ENCODE measurements at regions not wholly inside any gene's neighbourhood (a gene's known extent, or its start where the extent isn't known, plus 50 kb on each side); places are given as distances from the start of the nearest gene placed in this dataset.

DNA sequence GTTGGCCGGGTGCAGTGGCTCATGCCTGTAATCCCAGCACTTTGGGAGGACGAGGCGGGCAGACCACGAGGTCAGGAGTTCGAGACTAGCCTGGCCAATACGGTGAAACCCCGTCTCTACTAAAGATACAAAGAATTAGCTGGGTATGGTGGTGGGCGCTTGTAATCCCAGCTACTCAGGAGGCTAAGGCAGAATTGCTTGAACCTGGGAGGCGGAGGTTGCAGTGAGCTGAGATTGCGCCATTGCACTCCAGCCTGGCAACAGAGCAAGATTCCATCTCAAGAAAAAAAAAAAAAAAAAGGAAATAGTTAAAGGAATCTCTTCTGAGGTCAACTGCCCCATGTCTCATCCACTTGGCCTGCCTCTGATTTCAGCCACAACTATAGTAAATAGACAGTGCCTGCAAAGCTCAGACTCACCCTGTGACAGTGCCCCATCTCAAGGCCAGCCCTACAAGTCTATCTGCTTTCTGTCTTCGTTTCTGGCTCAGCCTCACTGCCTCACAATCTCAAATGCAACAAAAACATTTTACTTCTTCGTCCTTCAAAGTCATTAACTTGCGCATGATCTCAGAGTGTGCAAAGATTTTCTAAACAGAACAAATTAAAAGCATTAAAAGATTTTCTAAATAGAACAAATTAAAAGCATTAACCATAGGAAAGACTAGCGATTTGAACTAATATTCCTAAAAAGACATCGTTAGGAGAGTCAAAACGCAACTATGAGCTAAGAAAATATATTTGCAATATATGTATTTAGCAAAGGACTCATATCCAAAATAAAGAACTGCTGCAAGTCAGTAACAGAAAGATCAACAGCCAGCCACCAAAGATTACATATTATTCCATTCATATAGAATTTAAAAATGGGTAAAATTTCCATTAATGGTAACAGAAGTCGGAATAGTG lies 65.0 kb upstream of the PRDX6 start:
- TF ChIP-seq, protein P1, sequence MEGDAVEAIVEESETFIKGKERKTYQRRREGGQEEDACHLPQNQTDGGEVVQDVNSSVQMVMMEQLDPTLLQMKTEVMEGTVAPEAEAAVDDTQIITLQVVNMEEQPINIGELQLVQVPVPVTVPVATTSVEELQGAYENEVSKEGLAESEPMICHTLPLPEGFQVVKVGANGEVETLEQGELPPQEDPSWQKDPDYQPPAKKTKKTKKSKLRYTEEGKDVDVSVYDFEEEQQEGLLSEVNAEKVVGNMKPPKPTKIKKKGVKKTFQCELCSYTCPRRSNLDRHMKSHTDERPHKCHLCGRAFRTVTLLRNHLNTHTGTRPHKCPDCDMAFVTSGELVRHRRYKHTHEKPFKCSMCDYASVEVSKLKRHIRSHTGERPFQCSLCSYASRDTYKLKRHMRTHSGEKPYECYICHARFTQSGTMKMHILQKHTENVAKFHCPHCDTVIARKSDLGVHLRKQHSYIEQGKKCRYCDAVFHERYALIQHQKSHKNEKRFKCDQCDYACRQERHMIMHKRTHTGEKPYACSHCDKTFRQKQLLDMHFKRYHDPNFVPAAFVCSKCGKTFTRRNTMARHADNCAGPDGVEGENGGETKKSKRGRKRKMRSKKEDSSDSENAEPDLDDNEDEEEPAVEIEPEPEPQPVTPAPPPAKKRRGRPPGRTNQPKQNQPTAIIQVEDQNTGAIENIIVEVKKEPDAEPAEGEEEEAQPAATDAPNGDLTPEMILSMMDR (IDR thresholded peaks at IDR 0.05; ENCODE audit: control extremely low read depth in 1 of 3, insufficient read depth in 1 of 3, low read depth in 1 of 3, low read length in 3 of 3) = no peak
- TF ChIP-seq, protein P2, sequence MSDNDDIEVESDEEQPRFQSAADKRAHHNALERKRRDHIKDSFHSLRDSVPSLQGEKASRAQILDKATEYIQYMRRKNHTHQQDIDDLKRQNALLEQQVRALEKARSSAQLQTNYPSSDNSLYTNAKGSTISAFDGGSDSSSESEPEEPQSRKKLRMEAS (IDR thresholded peaks at IDR 0.05) = no peak
- TF ChIP-seq CBX5 (IDR thresholded peaks at IDR 0.05; ENCODE audit: low read depth, low read length) = no peak
- no peak for TF ChIP-seq SP2 (IDR thresholded peaks at IDR 0.05; ENCODE audit: low read length)
- TF ChIP-seq RBBP5 (IDR thresholded peaks at IDR 0.05; ENCODE audit: borderline replicate concordance, low read depth, low read length) = no peak
- TF ChIP-seq CREB1 (IDR thresholded peaks at IDR 0.05) = no peak
- no peak for TF ChIP-seq RAD21 (IDR thresholded peaks at IDR 0.05 in 1 of 2, conservative IDR thresholded peaks at IDR 0.05 in 1 of 2; ENCODE audit: low read depth in 2 of 2, low read length in 2 of 2)
- TF ChIP-seq SP1 (IDR thresholded peaks at IDR 0.05; ENCODE audit: low read depth, low read length) = no peak
- TF ChIP-seq CHD2 (IDR thresholded peaks at IDR 0.05; ENCODE audit: low read length) = no peak
- no peak for TF ChIP-seq EP300 (IDR thresholded peaks at IDR 0.05; ENCODE audit: borderline replicate concordance in 1 of 2, low read depth in 2 of 2, low read length in 2 of 2)
- TF ChIP-seq PHF8 (conservative IDR thresholded peaks at IDR 0.05; ENCODE audit: low read depth, low read length) = no peak
- no peak for TF ChIP-seq EZH2 (IDR thresholded peaks at IDR 0.05; ENCODE audit: low read depth, low read length, severe bottlenecking)
- no peak for TF ChIP-seq POLR2AphosphoS5 (IDR thresholded peaks at IDR 0.05; ENCODE audit: low read depth, low read length)

Measured in H1 (cell line).